AG09319 (cell line): ENCODE measurements at regions not wholly inside any gene's neighbourhood (a gene's known extent, or its start where the extent isn't known, plus 50 kb on each side); places are given as distances from the start of the nearest gene placed in this dataset.

Source experiments
- DNase-seq: peaks from one replicate; pipeline ENCODE4 v3.0.0-alpha.2; 2010; ENCODE audit warnings: low read depth; ENCODE audit errors: extremely low read depth
- CTCF ChIP-seq: IDR thresholded peaks from 2 replicates; pipeline ENCODE4 v1.5.1; 2011; ENCODE audit warnings: low read depth, mild to moderate bottlenecking, inconsistent platforms, low read length, moderate library complexity

GRCh38 chr12:62163368-62163767 is 96.8 kb upstream of the USP15 start:
- TF ChIP-seq CTCF, result no peak
- no peak for DNase-seq

- TF ChIP-seq CTCF, result no peak
- DNase-seq, result no peak
Observed at GRCh38 chr12:62164036-62164435, 96.2 kb upstream of the USP15 start.

GRCh38 chr12:62166525-62166924 is 93.7 kb upstream of the USP15 start:
- no peak for DNase-seq
- TF ChIP-seq CTCF, result no peak

GRCh38 chr12:62168411-62168810 is 91.8 kb upstream of the USP15 start:
- no peak for TF ChIP-seq CTCF

GRCh38 chr12:62170241-62170640 is 90.0 kb upstream of the USP15 start:
- TF ChIP-seq CTCF, result no peak
- DNase-seq, result no peak

More at GRCh38 chr12:62168411-62168810, 91.8 kb upstream of the USP15 start:
- no peak for DNase-seq

GRCh38 chr12:62190689-62191490 is 69.3 kb upstream of the USP15 start:
- TF ChIP-seq CTCF, result no peak
- no peak for DNase-seq

- TF ChIP-seq CTCF, result no peak
- no peak for DNase-seq
Observed at GRCh38 chr12:62191491-62192179, 68.6 kb upstream of the USP15 start.
